ENCODE measurements at regions not wholly inside any gene's neighbourhood (a gene's known extent, or its start where the extent isn't known, plus 50 kb on each side); places are given as distances from the start of the nearest gene placed in this dataset.
"Not testable (repeated sequence)": the region's sequence is repeated elsewhere in the genome, so short reads cannot be mapped to it uniquely, and the experiment has no call there.

DNA sequence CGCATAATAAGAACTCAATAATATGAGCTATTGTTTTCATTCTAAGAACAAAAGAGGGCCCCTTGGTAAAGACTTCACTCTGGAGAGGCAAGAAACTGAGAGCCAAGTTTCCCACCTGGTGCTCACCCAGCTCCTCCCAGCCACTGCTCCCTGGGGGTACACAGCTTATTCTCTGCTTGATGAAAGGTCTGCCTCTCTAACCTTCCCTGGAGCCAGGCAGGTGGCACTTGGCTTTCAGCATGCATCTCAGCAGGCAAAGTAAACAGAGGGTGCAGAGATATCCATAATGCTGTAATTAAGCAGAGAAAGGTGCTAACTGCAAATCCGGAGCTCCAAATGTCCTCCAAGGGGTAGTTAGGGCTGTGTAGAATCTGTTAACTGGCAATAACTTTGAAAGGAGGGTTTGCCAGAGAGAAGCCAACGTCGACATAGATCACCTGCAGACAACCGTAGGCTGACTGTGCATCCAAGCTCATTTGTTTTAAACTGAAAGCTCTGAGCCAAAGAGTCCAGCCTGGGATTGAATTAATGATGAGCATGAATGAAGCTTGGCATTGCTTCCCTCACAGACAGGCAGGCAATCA, 159.6 kb upstream of the PROK2 start:
- H3K36me3 ChIP-seq (ENCODE audit: control insufficient read depth in 2 of 2, insufficient read depth in 2 of 2, low read length in 1 of 2) = no peaks in the 10 kb centered on the region
- H3K4me3 ChIP-seq (ENCODE audit: low read length in 2 of 2) = no peak overlapping the region
- peaks cover 5 to 16% of the 10 kb centered on the region in 2 donors for H3K4me1 ChIP-seq (ENCODE audit: control insufficient read depth in 2 of 2, insufficient read depth in 2 of 2, low read length in 2 of 2)
- no peak overlapping the region for H3K27ac ChIP-seq (ENCODE audit: low read depth in 1 of 2, low read length in 1 of 2)
- 97% methylated on average over 5 of the region's 5 CpGs for WGBS
- no peaks in the 10 kb centered on the region for H3K27me3 ChIP-seq (ENCODE audit: control insufficient read depth in 2 of 2, insufficient read depth in 1 of 2, low read length in 1 of 2)
- H3K9me3 ChIP-seq (ENCODE audit: control insufficient read depth in 2 of 2, insufficient read depth in 1 of 2, low read length in 1 of 2) = peaks cover 0 to 3% of the 10 kb centered on the region in 2 donors
- DNase-seq (ENCODE audit: low read depth in 6 of 9, low spot score in 9 of 9) = no peak

DNA sequence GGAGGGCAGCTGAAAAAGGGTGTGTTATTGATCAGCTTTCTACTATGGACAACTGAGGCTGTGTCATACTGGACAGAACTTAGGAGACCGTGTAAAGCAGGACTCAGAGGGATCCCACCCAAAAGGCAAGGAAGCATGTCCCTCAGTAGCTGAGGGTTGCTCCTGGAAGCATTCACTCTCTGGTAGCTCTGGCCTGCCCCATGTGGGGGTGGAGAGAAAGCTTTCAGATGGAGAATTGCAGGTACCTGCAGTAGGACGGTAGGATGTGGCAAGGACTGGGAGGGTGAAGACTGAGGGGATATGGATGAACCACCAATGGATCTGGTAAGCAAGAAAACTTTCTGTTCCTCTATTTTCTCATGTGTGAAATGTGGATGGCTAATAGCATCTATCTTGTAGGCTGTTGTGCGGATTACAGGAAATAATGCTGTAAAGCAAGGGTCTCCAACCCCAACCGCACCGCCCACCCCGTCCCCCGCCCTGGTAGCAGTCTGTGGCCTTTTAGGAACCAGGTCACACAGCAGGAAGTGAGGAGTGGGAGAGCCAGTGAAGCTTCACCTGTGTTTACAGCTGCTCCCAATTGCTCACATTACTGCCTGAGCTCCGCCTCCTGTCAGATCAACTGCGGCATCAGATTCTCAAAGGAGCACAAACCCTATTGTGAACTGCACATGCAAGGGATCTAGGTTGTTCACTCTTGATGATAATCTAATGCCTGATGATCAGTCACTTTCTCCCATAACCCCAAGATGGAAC, 157.7 kb upstream of the PROK2 start:
- Histone ChIP-seq H3K27me3 (ENCODE audit: control insufficient read depth in 2 of 2, insufficient read depth in 1 of 2, low read length in 1 of 2) (no peaks in the 10 kb centered on the region), H3K4me3 (ENCODE audit: low read length in 2 of 2) (no peak overlapping the region), H3K27ac (ENCODE audit: low read depth in 1 of 2, low read length in 1 of 2) (peak overlapping the region in 1 of 2 donors; percentile 50), H3K36me3 (ENCODE audit: control insufficient read depth in 2 of 2, insufficient read depth in 2 of 2, low read length in 1 of 2) (no peaks in the 10 kb centered on the region), H3K4me1 (ENCODE audit: control insufficient read depth in 2 of 2, insufficient read depth in 2 of 2, low read length in 2 of 2) (peaks cover 5 to 16% of the 10 kb centered on the region in 2 donors), H3K9me3 (ENCODE audit: control insufficient read depth in 2 of 2, insufficient read depth in 1 of 2, low read length in 1 of 2) (peaks cover 0 to 3% of the 10 kb centered on the region in 2 donors)
- 90% methylated on average over 9 of the region's 9 CpGs for WGBS
- DNase-seq (ENCODE audit: low read depth in 6 of 9, low spot score in 9 of 9) = peak in 5 of 9 donors; percentile 27 to 69 (median 50)

DNA sequence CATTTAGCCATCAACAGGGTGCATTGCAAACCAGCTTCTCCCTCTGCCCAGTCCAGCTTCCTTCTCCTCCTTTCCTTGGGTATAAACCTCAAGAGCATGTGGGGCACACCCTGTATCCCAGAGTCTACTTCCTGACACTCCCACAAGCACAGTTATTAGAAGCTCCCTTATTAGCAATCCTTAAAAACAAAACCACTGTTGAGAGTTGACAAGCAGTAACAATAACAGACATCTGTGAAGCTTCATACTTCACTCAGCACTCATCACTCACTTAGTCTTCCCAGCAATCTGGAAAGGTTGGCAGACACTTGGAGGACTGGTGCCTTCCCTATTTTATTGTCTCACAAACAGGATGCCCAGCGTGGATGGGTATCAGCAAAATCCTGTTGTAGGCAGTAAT, 155.5 kb upstream of the PROK2 start:
- Histone ChIP-seq H3K27me3 (ENCODE audit: control insufficient read depth in 2 of 2, insufficient read depth in 1 of 2, low read length in 1 of 2) (no peaks in the 10 kb centered on the region), H3K36me3 (ENCODE audit: control insufficient read depth in 2 of 2, insufficient read depth in 2 of 2, low read length in 1 of 2) (no peaks in the 10 kb centered on the region), H3K4me1 (ENCODE audit: control insufficient read depth in 2 of 2, insufficient read depth in 2 of 2, low read length in 2 of 2) (peaks cover 5 to 16% of the 10 kb centered on the region in 2 donors), H3K9me3 (ENCODE audit: control insufficient read depth in 2 of 2, insufficient read depth in 1 of 2, low read length in 1 of 2) (peaks cover 0 to 3% of the 10 kb centered on the region in 2 donors), H3K27ac (ENCODE audit: low read depth in 1 of 2, low read length in 1 of 2) (no peak overlapping the region), H3K4me3 (ENCODE audit: low read length in 2 of 2) (no peak overlapping the region)
- no peak for DNase-seq (ENCODE audit: low read depth in 6 of 9, low spot score in 9 of 9)
- 97% methylated on average over 1 of the region's 1 CpG for WGBS

DNA sequence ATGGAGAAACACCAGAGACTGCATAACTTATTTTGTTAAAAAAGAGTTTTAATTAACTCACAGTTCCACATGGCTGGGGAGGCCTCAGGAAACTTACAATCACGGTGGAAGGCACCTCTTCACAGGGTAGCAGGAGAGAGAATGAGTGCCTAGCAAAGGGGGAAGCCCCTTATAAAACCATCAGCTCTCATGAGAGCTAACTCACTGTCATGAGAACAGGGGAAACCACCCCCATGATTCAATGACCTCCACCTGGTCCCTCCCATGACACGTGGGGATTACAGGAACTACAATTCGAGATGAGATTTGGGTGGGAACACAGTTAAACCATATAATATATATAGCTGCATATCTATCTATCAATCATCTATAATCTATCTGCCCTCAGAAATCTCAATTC, 153.1 kb upstream of the PROK2 start:
- not testable (repeated sequence) for H3K4me1 ChIP-seq (ENCODE audit: control insufficient read depth in 2 of 2, insufficient read depth in 2 of 2, low read length in 2 of 2); H3K9me3 ChIP-seq (ENCODE audit: control insufficient read depth in 2 of 2, insufficient read depth in 1 of 2, low read length in 1 of 2); H3K27ac ChIP-seq (ENCODE audit: low read depth in 1 of 2, low read length in 1 of 2); DNase-seq (ENCODE audit: low read depth in 6 of 9, low spot score in 9 of 9); H3K36me3 ChIP-seq (ENCODE audit: control insufficient read depth in 2 of 2, insufficient read depth in 2 of 2, low read length in 1 of 2); H3K27me3 ChIP-seq (ENCODE audit: control insufficient read depth in 2 of 2, insufficient read depth in 1 of 2, low read length in 1 of 2); H3K4me3 ChIP-seq (ENCODE audit: low read length in 2 of 2)
- 91% methylated on average over 3 of the region's 3 CpGs for WGBS

DNA sequence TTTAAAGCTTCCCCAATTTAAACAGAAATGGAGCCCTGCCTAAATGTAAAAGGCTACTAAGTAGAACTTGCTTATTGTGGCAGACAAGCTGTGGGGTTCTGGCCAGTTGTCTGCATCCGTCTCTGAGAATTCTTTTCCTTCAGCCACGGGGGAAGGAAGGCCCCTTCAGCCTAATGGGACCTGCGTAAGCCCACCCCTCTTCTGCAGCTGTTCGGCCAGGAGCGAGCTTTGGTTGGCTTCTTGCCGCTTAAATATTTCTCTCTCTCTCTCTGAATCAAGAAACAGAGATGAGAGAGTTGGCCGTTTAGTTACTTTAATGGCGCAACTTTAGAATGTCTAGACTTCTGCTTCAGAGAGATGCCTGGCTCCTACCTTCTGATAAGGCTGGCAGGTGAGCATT, 151.7 kb upstream of the PROK2 start:
- no peaks in the 10 kb centered on the region for H3K36me3 ChIP-seq (ENCODE audit: control insufficient read depth in 2 of 2, insufficient read depth in 2 of 2, low read length in 1 of 2)
- WGBS = 97% methylated on average over 8 of the region's 8 CpGs
- no peak for DNase-seq (ENCODE audit: low read depth in 6 of 9, low spot score in 9 of 9)
- no peaks in the 10 kb centered on the region for H3K9me3 ChIP-seq (ENCODE audit: control insufficient read depth in 2 of 2, insufficient read depth in 1 of 2, low read length in 1 of 2)
- no peaks in the 10 kb centered on the region for H3K27me3 ChIP-seq (ENCODE audit: control insufficient read depth in 2 of 2, insufficient read depth in 1 of 2, low read length in 1 of 2)
- no peak overlapping the region for H3K4me3 ChIP-seq (ENCODE audit: low read length in 2 of 2)
- H3K27ac ChIP-seq (ENCODE audit: low read depth in 1 of 2, low read length in 1 of 2) = no peak overlapping the region
- H3K4me1 ChIP-seq (ENCODE audit: control insufficient read depth in 2 of 2, insufficient read depth in 2 of 2, low read length in 2 of 2) = no peaks in the 10 kb centered on the region

DNA sequence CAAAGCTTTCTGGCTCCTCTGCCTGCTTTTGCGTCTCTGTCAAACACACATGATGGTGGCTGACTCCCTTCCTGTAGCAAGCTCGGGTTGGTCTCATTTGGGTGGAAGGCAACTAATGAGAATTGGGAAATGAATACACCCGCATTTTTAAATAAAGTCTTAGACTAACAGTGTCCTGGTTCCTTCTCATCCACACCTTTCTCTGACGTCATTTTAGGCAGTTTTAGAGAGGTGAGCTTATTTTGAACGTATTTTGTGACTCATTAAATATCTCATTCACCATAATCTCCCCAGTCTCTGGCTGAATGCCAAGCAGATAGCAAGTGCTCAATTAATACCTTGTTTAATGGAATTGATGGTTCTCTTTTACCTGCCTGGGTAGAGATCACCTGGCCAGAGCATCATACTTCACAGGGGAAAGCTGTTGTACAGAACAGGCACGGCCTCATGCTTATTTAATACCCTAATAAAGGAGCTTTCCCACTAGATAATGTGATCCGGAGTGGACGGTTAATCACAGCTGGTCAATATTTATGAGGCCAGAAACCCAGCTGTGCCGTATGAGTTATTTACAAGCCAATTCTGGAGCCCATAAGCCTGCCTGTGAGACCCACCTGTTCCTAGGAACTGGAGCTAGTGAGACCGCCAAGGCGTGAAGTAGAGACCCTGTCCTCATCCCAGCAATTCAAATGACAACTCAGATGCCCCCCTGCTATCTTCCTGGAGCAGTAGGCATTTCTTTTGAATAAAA, 149.7 kb upstream of the PROK2 start:
- H3K4me1 ChIP-seq (ENCODE audit: control insufficient read depth in 2 of 2, insufficient read depth in 2 of 2, low read length in 2 of 2) = peaks cover 0 to 8% of the 10 kb centered on the region in 2 donors
- no peak for DNase-seq (ENCODE audit: low read depth in 6 of 9, low spot score in 9 of 9)
- H3K27ac ChIP-seq (ENCODE audit: low read depth in 1 of 2, low read length in 1 of 2) = no peak overlapping the region
- 93% methylated on average over 11 of the region's 11 CpGs for whole genome bisulfite sequencing
- no peaks in the 10 kb centered on the region for H3K27me3 ChIP-seq (ENCODE audit: control insufficient read depth in 2 of 2, insufficient read depth in 1 of 2, low read length in 1 of 2)
- H3K9me3 ChIP-seq (ENCODE audit: control insufficient read depth in 2 of 2, insufficient read depth in 1 of 2, low read length in 1 of 2) = no peaks in the 10 kb centered on the region
- H3K36me3 ChIP-seq (ENCODE audit: control insufficient read depth in 2 of 2, insufficient read depth in 2 of 2, low read length in 1 of 2) = no peaks in the 10 kb centered on the region
- no peak overlapping the region for H3K4me3 ChIP-seq (ENCODE audit: low read length in 2 of 2)

DNA sequence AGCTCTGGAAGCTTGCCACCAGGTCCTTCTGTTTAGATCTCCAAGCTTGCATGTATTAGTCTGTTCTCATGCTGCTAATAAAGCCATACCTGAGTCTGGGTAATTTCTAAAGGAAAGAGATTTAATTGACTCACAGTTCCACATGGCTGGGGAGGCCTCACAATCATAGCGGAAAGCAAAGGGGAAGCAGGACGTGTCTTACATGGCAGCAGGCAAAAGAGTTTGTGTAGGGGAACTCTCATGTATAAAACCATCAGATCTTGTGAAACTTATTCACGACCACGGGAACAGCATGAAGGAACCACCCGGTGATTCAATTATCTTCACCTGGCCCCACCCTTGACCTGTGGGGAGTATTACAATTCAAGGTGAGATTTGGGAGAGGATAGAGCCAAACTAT, 147.0 kb upstream of the PROK2 start:
- no peak overlapping the region for H3K27ac ChIP-seq (ENCODE audit: low read depth in 1 of 2, low read length in 1 of 2)
- H3K27me3 ChIP-seq (ENCODE audit: control insufficient read depth in 2 of 2, insufficient read depth in 1 of 2, low read length in 1 of 2) = no peaks in the 10 kb centered on the region
- H3K9me3 ChIP-seq (ENCODE audit: control insufficient read depth in 2 of 2, insufficient read depth in 1 of 2, low read length in 1 of 2) = no peaks in the 10 kb centered on the region
- H3K4me1 ChIP-seq (ENCODE audit: control insufficient read depth in 2 of 2, insufficient read depth in 2 of 2, low read length in 2 of 2) = peaks cover 0 to 8% of the 10 kb centered on the region in 2 donors
- 71% methylated on average over 5 of the region's 5 CpGs for WGBS
- DNase-seq (ENCODE audit: low read depth in 6 of 9, low spot score in 9 of 9) = no peak
- no peaks in the 10 kb centered on the region for H3K36me3 ChIP-seq (ENCODE audit: control insufficient read depth in 2 of 2, insufficient read depth in 2 of 2, low read length in 1 of 2)
- no peak overlapping the region for H3K4me3 ChIP-seq (ENCODE audit: low read length in 2 of 2)

DNA sequence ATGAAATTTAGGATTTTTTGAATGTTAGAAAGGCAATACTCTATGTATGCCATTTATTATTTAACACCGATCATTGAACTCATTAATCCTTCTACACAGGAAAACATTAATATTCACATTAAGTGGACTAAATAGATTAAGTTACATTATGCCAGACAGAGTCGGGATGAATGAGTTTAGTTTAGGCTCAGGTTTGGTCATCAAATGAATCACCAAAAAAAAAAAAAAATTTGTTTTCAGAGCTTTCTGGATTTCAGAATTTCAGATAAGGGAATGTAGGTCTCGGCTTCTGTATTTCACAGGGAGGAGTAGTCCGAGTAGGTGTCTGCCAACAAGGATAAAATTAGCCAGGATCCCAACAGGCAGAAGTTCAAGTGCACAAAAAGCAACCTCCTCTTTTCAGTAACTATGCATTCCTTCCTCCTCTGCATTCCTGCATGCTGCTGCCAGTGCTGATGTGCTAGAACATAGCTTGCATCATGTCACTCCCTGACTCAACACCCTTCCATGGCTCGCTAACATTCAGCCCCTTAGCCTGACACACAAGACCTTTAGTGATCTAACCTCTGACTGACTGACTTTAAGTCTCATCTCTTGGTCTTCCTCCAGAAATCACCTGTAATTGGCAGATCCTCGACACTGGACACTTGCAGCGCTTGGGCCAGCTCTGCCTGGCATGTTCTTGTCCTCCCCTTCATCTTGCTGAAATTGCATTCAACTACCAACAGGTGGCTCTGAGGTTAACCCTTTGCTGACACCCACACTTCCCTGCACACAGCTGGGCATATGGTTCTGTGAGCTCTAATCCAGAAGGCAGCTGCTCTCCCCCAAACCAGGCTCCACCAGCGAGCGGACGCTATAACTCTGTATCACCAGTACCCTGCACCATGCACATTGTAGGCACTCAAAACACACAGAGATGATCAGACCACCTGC, 145.4 kb upstream of the PROK2 start:
- H3K27ac ChIP-seq (ENCODE audit: low read depth in 1 of 2, low read length in 1 of 2) = no peak overlapping the region
- WGBS = 92% methylated on average over 10 of the region's 10 CpGs
- H3K9me3 ChIP-seq (ENCODE audit: control insufficient read depth in 2 of 2, insufficient read depth in 1 of 2, low read length in 1 of 2) = no peaks in the 10 kb centered on the region
- H3K4me3 ChIP-seq (ENCODE audit: low read length in 2 of 2) = no peak overlapping the region
- no peaks in the 10 kb centered on the region for H3K36me3 ChIP-seq (ENCODE audit: control insufficient read depth in 2 of 2, insufficient read depth in 2 of 2, low read length in 1 of 2)
- peaks cover 0 to 12% of the 10 kb centered on the region in 2 donors for H3K4me1 ChIP-seq (ENCODE audit: control insufficient read depth in 2 of 2, insufficient read depth in 2 of 2, low read length in 2 of 2)
- no peaks in the 10 kb centered on the region for H3K27me3 ChIP-seq (ENCODE audit: control insufficient read depth in 2 of 2, insufficient read depth in 1 of 2, low read length in 1 of 2)
- peak; percentile 30 to 83 (median 51) for DNase-seq (ENCODE audit: low read depth in 6 of 9, low spot score in 9 of 9)

Measured in thymus (tissue), 11 donors.